Fibroblast of the aortic adventitia (primary cell): ENCODE measurements at regions not wholly inside any gene's neighbourhood (a gene's known extent, or its start where the extent isn't known, plus 50 kb on each side); places are given as distances from the start of the nearest gene placed in this dataset.
A peak's percentile ranks its signal among the peaks of the same experiment; 100 is the strongest.

Experiments used
- DNase-seq: peaks from one replicate; pipeline ENCODE4 v3.0.0-alpha.2; 2010; ENCODE audit warnings: low read depth
- H3K4me3 ChIP-seq: 2 replicates; pipeline ENCODE4 v1.5.1; 2011; ENCODE audit warnings: low read depth, mild to moderate bottlenecking, control low read depth, low read length, moderate library complexity
- CTCF ChIP-seq: IDR thresholded peaks from 2 replicates; pipeline ENCODE4 v1.5.1; 2011; ENCODE audit warnings: mild to moderate bottlenecking, low read length, control low read depth, inconsistent platforms; ENCODE audit not compliant: insufficient read depth

GRCh38 chr7:25792586-25792985 is 359.4 kb upstream of the NFE2L3 start:
- no peak for TF ChIP-seq CTCF
- no peak for DNase-seq
- H3K4me3 ChIP-seq, result no peak overlapping the region

GRCh38 chr7:25795824-25796235 is 356.2 kb upstream of the NFE2L3 start:
- no peak for TF ChIP-seq CTCF
- H3K4me3 ChIP-seq, result peak overlapping the region; percentile 29
- peak; percentile 46 for DNase-seq

GRCh38 chr7:25798344-25798743 is 353.7 kb upstream of the NFE2L3 start:
- no peak overlapping the region for H3K4me3 ChIP-seq
- no peak for TF ChIP-seq CTCF
- no peak for DNase-seq

- no peak overlapping the region for H3K4me3 ChIP-seq
- DNase-seq, result no peak
- no peak for TF ChIP-seq CTCF
Measured at GRCh38 chr7:25801214-25801613, 350.8 kb upstream of the NFE2L3 start.

GRCh38 chr7:25802057-25802456 is 349.9 kb upstream of the NFE2L3 start:
- TF ChIP-seq CTCF, result no peak

GRCh38 chr7:25802473-25802872 is 349.5 kb upstream of the NFE2L3 start:
- no peak for TF ChIP-seq CTCF
- H3K4me3 ChIP-seq, result no peak overlapping the region
- DNase-seq, result no peak

More at GRCh38 chr7:25802057-25802456, 349.9 kb upstream of the NFE2L3 start:
- H3K4me3 ChIP-seq, result no peak overlapping the region
- DNase-seq, result no peak

GRCh38 chr7:25803117-25803887 is 348.7 kb upstream of the NFE2L3 start:
- no peak overlapping the region for H3K4me3 ChIP-seq
- no peak for DNase-seq
- no peak for TF ChIP-seq CTCF
